ENCODE measurements at regions not wholly inside any gene's neighbourhood (a gene's known extent, or its start where the extent isn't known, plus 50 kb on each side); places are given as distances from the start of the nearest gene placed in this dataset.
A peak's percentile ranks its signal among the peaks of the same experiment; 100 is the strongest.

GRCh38 chr5:27465140-27465539 lies 426.8 kb upstream of the CDH9 start:
- H3K14ac ChIP-seq (ENCODE audit: low read length) = no peak overlapping the region
- H3K36me3 ChIP-seq (ENCODE audit: control insufficient read depth in 1 of 2, insufficient read depth in 2 of 2, low read length in 2 of 2) = no peaks in the 10 kb centered on the region
- H4K12ac ChIP-seq (ENCODE audit: low read depth, low read length) = no peak overlapping the region
- H3K4me1 ChIP-seq (ENCODE audit: control insufficient read depth in 1 of 2, insufficient read depth in 2 of 2, low read length in 2 of 2) = no peaks in the 10 kb centered on the region
- no peak overlapping the region for H2AFZ ChIP-seq (ENCODE audit: insufficient read depth, low read length, poor library complexity)
- no peak overlapping the region for H2BK12ac ChIP-seq (ENCODE audit: low read length)
- no peaks in the 10 kb centered on the region for H3K79me2 ChIP-seq (ENCODE audit: control insufficient read depth, insufficient read depth, low read length, poor library complexity)
- WGBS (ENCODE audit: extremely low coverage, insufficient coverage, insufficient read length) = no CpG with 5 or more reads among the region's 5 CpGs
- no peaks in the 10 kb centered on the region for H3K27me3 ChIP-seq (ENCODE audit: insufficient read depth, low read length)
- H3K4me3 ChIP-seq (ENCODE audit: low read depth, low read length) = no peak overlapping the region
- H2AK5ac ChIP-seq (ENCODE audit: low read length) = no peak overlapping the region
- H4K8ac ChIP-seq (ENCODE audit: low read depth, low read length) = no peak overlapping the region
- H3K79me1 ChIP-seq (ENCODE audit: low read length) = no peaks in the 10 kb centered on the region
- H2BK5ac ChIP-seq (ENCODE audit: low read depth, low read length, poor library complexity) = no peak overlapping the region
- H3K18ac ChIP-seq (ENCODE audit: low read length) = no peak overlapping the region
- H3K9me3 ChIP-seq (ENCODE audit: insufficient read depth, low read depth, low read length) = no peaks in the 10 kb centered on the region
- no peak overlapping the region for H3K4ac ChIP-seq (ENCODE audit: low read depth, low read length)
- H3K27ac ChIP-seq (ENCODE audit: low read depth, low read length) = no peak overlapping the region
- H3K9ac ChIP-seq (ENCODE audit: low read length) = no peak overlapping the region
- H4K91ac ChIP-seq (ENCODE audit: low read depth, low read length) = no peak overlapping the region
- H3K4me2 ChIP-seq (ENCODE audit: low read length) = no peak overlapping the region
- no peak overlapping the region for H3K23ac ChIP-seq (ENCODE audit: low read length)
- DNase-seq = no peak
- H2BK120ac ChIP-seq (ENCODE audit: insufficient read depth, low read length, poor library complexity) = no peak overlapping the region

- H4K12ac ChIP-seq (ENCODE audit: low read depth, low read length) = no peak overlapping the region
- H3K23ac ChIP-seq (ENCODE audit: low read length) = no peak overlapping the region
- H3K4me2 ChIP-seq (ENCODE audit: low read length) = no peak overlapping the region
- no peak overlapping the region for H2BK12ac ChIP-seq (ENCODE audit: low read length)
- H3K4me1 ChIP-seq (ENCODE audit: control insufficient read depth in 1 of 2, insufficient read depth in 2 of 2, low read length in 2 of 2) = no peaks in the 10 kb centered on the region
- H2BK120ac ChIP-seq (ENCODE audit: insufficient read depth, low read length, poor library complexity) = no peak overlapping the region
- WGBS (ENCODE audit: extremely low coverage, insufficient coverage, insufficient read length) = no CpG with 5 or more reads among the region's 8 CpGs
- H3K36me3 ChIP-seq (ENCODE audit: control insufficient read depth in 1 of 2, insufficient read depth in 2 of 2, low read length in 2 of 2) = no peaks in the 10 kb centered on the region
- H3K9me3 ChIP-seq (ENCODE audit: insufficient read depth, low read depth, low read length) = no peaks in the 10 kb centered on the region
- H4K91ac ChIP-seq (ENCODE audit: low read depth, low read length) = no peak overlapping the region
- no peak overlapping the region for H2AFZ ChIP-seq (ENCODE audit: insufficient read depth, low read length, poor library complexity)
- H3K4ac ChIP-seq (ENCODE audit: low read depth, low read length) = no peak overlapping the region
- no peak overlapping the region for H2BK5ac ChIP-seq (ENCODE audit: low read depth, low read length, poor library complexity)
- no peaks in the 10 kb centered on the region for H3K27me3 ChIP-seq (ENCODE audit: insufficient read depth, low read length)
- no peak overlapping the region for H3K4me3 ChIP-seq (ENCODE audit: low read depth, low read length)
- H3K79me1 ChIP-seq (ENCODE audit: low read length) = no peaks in the 10 kb centered on the region
- no peak overlapping the region for H3K27ac ChIP-seq (ENCODE audit: low read depth, low read length)
- H3K18ac ChIP-seq (ENCODE audit: low read length) = no peak overlapping the region
- no peak overlapping the region for H3K14ac ChIP-seq (ENCODE audit: low read length)
- no peak overlapping the region for H4K8ac ChIP-seq (ENCODE audit: low read depth, low read length)
- H2AK5ac ChIP-seq (ENCODE audit: low read length) = no peak overlapping the region
- H3K9ac ChIP-seq (ENCODE audit: low read length) = peak overlapping the region; percentile 20
- H3K79me2 ChIP-seq (ENCODE audit: control insufficient read depth, insufficient read depth, low read length, poor library complexity) = no peaks in the 10 kb centered on the region
- no peak for DNase-seq
These were observed 425.2 kb upstream of the CDH9 start for GRCh38 chr5:27463446-27464149.

- Histone ChIP-seq H2AFZ (ENCODE audit: insufficient read depth, low read length, poor library complexity) (no peak overlapping the region), H3K79me1 (ENCODE audit: low read length) (no peaks in the 10 kb centered on the region), H3K4me3 (ENCODE audit: low read depth, low read length) (no peak overlapping the region), H3K4me1 (ENCODE audit: control insufficient read depth in 1 of 2, insufficient read depth in 2 of 2, low read length in 2 of 2) (no peaks in the 10 kb centered on the region), H3K4me2 (ENCODE audit: low read length) (no peak overlapping the region), H4K91ac (ENCODE audit: low read depth, low read length) (no peak overlapping the region), H3K18ac (ENCODE audit: low read length) (no peak overlapping the region), H3K27me3 (ENCODE audit: insufficient read depth, low read length) (no peaks in the 10 kb centered on the region), H2BK12ac (ENCODE audit: low read length) (no peak overlapping the region), H3K4ac (ENCODE audit: low read depth, low read length) (no peak overlapping the region), H2AK5ac (ENCODE audit: low read length) (no peak overlapping the region), H2BK120ac (ENCODE audit: insufficient read depth, low read length, poor library complexity) (no peak overlapping the region), H3K14ac (ENCODE audit: low read length) (no peak overlapping the region), H4K8ac (ENCODE audit: low read depth, low read length) (no peak overlapping the region), H4K12ac (ENCODE audit: low read depth, low read length) (no peak overlapping the region), H3K23ac (ENCODE audit: low read length) (no peak overlapping the region), H3K36me3 (ENCODE audit: control insufficient read depth in 1 of 2, insufficient read depth in 2 of 2, low read length in 2 of 2) (no peaks in the 10 kb centered on the region), H3K9ac (ENCODE audit: low read length) (no peak overlapping the region), H3K9me3 (ENCODE audit: insufficient read depth, low read depth, low read length) (no peaks in the 10 kb centered on the region), H3K27ac (ENCODE audit: low read depth, low read length) (no peak overlapping the region), H2BK5ac (ENCODE audit: low read depth, low read length, poor library complexity) (no peak overlapping the region), H3K79me2 (ENCODE audit: control insufficient read depth, insufficient read depth, low read length, poor library complexity) (no peaks in the 10 kb centered on the region)
- no peak for DNase-seq
- no CpG with 5 or more reads among the region's 7 CpGs for WGBS (ENCODE audit: extremely low coverage, insufficient coverage, insufficient read length)
These were observed 424.6 kb upstream of the CDH9 start for GRCh38 chr5:27462936-27463335.

- H3K23ac ChIP-seq (ENCODE audit: low read length) = no peak overlapping the region
- no peak overlapping the region for H3K18ac ChIP-seq (ENCODE audit: low read length)
- H2BK5ac ChIP-seq (ENCODE audit: low read depth, low read length, poor library complexity) = no peak overlapping the region
- H4K12ac ChIP-seq (ENCODE audit: low read depth, low read length) = no peak overlapping the region
- no peaks in the 10 kb centered on the region for H3K27me3 ChIP-seq (ENCODE audit: insufficient read depth, low read length)
- DNase-seq = no peak
- H4K8ac ChIP-seq (ENCODE audit: low read depth, low read length) = no peak overlapping the region
- H3K27ac ChIP-seq (ENCODE audit: low read depth, low read length) = no peak overlapping the region
- no peak overlapping the region for H3K4me2 ChIP-seq (ENCODE audit: low read length)
- H2AK5ac ChIP-seq (ENCODE audit: low read length) = no peak overlapping the region
- H3K14ac ChIP-seq (ENCODE audit: low read length) = no peak overlapping the region
- no peak overlapping the region for H2BK120ac ChIP-seq (ENCODE audit: insufficient read depth, low read length, poor library complexity)
- H3K79me2 ChIP-seq (ENCODE audit: control insufficient read depth, insufficient read depth, low read length, poor library complexity) = no peaks in the 10 kb centered on the region
- H3K9me3 ChIP-seq (ENCODE audit: insufficient read depth, low read depth, low read length) = no peaks in the 10 kb centered on the region
- H3K4ac ChIP-seq (ENCODE audit: low read depth, low read length) = no peak overlapping the region
- no peak overlapping the region for H4K91ac ChIP-seq (ENCODE audit: low read depth, low read length)
- no peak overlapping the region for H2AFZ ChIP-seq (ENCODE audit: insufficient read depth, low read length, poor library complexity)
- no peaks in the 10 kb centered on the region for H3K79me1 ChIP-seq (ENCODE audit: low read length)
- no peak overlapping the region for H3K4me3 ChIP-seq (ENCODE audit: low read depth, low read length)
- WGBS (ENCODE audit: extremely low coverage, insufficient coverage, insufficient read length) = no CpG with 5 or more reads among the region's 1 CpG
- H3K9ac ChIP-seq (ENCODE audit: low read length) = no peak overlapping the region
- H2BK12ac ChIP-seq (ENCODE audit: low read length) = no peak overlapping the region
- H3K36me3 ChIP-seq (ENCODE audit: control insufficient read depth in 1 of 2, insufficient read depth in 2 of 2, low read length in 2 of 2) = no peaks in the 10 kb centered on the region
- no peaks in the 10 kb centered on the region for H3K4me1 ChIP-seq (ENCODE audit: control insufficient read depth in 1 of 2, insufficient read depth in 2 of 2, low read length in 2 of 2)
These were observed 419.9 kb upstream of the CDH9 start for GRCh38 chr5:27458287-27458686.
